NCI-H2029 (cell line): ENCODE measurements at regions not wholly inside any gene's neighbourhood (a gene's known extent, or its start where the extent isn't known, plus 50 kb on each side); places are given as distances from the start of the nearest gene placed in this dataset.

Experiments used
- DNase-seq: peaks from one replicate; lab custom pipeline; 2025; lab: John Stamatoyannopoulos, UW

DNA sequence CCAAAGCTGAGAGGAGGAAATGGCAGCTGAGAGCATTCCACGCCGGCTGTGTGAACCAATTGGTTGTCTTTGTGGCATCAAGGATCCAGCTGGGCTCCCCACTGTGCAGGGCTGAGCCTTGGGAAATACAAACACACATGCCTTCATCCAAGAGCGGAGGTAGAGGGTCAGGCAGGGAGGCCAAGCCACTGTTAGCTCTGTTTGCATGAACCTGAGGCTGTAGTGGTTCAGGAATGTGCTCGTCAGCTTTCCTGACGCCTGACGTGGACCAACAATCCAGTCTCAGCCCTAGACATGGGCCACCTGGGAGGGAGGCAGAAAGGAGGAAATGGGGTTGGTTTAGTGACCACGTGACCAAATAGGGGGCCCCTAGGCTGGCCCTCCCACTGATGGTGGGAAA, 276.9 kb downstream of the TLE3 start:
- DNase-seq: no peak

DNA sequence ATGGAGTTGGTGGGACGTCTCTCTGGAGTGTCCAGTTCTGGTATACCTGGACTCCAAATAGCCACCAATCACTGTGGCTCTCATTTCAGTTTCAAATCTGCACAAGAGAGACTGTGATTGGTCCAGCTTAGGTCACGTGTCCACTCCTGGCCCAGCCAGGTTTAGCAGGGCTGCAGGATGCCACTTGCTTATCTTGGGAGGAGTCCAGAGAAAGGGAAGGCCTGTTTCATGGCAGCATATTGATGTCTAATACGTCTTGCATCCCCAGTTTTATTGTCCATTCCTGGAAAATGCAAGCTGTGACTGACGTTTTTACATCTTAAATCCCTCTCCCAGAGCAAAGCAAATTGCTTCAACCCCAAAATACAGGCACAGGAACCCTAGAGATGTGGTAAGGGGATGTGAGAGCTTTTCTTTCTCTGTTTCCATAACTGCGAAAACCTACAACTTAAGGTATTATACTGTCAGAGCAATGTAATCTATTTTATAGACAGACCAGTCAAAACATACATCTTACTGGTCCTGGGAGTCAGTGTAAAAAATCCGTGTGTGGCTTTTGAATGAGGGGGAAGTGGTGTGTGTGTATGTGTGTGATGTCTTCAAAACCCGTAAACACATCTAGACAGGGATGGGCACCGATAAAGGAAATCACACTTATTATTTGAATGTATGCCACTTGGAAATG, 274.4 kb downstream of the TLE3 start:
- no peak for DNase-seq

DNA sequence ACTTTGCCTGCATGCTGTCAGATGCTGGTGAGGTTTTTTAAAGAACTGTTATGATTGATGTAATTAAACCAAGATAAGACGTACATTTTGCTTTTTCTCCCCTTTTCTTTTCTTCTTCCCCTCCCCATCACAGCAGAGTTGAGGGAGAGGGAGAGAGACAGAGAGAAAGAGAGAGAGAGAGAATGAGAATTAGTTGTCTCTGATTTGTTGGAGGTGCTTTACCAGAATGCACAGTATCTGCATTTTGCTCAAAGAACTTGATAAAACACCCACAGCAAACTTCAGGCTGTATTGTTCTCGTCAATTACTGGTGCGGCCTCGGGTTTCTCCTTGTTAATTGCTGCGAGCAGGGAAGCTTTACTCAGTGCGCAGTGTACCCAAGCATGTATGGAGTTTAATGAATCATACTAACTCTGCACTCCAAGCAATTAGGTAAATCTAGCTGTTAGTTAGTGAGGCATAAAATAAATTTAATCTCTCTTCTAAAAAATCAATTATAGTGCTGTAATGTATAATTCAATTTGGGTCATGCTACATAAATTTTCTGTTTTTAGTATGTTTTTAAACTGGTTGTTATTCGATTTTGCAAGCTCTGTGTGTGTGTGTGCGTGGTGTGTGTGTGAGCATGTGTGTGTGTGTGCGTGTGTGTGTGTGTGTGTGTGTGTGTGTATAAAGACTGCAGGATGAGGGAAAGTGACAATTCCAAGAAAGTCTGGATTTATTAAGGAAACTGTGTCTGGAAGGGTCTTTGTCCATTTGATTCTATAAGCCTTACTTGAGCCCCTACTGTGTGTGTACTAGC, 273.4 kb downstream of the TLE3 start:
- DNase-seq: no peak

DNA sequence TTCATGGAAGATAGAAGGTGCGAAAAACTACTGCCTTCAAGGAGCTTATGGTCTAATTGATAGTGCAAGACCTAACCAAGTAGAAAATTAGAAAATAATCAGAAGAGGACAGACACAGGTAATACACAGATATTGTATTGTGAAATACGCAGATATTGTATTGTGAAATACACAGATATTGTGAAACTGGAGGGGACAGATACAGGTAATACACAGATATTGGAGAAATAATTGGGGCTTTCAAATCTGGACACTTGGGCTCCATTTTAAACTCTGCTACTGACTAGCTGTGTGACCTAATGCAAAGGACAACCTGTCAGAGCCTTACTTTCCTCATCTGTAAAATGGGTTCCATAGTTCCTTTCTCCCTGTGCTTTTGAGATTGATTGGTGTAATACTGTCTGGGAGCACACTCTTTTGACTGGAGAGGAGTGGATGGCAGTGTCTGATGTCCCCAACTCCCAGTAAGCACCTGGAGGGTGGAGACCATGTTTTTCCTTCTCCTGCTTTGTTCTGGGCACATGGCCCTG, 272.8 kb downstream of the TLE3 start:
- DNase-seq: no peak

DNA sequence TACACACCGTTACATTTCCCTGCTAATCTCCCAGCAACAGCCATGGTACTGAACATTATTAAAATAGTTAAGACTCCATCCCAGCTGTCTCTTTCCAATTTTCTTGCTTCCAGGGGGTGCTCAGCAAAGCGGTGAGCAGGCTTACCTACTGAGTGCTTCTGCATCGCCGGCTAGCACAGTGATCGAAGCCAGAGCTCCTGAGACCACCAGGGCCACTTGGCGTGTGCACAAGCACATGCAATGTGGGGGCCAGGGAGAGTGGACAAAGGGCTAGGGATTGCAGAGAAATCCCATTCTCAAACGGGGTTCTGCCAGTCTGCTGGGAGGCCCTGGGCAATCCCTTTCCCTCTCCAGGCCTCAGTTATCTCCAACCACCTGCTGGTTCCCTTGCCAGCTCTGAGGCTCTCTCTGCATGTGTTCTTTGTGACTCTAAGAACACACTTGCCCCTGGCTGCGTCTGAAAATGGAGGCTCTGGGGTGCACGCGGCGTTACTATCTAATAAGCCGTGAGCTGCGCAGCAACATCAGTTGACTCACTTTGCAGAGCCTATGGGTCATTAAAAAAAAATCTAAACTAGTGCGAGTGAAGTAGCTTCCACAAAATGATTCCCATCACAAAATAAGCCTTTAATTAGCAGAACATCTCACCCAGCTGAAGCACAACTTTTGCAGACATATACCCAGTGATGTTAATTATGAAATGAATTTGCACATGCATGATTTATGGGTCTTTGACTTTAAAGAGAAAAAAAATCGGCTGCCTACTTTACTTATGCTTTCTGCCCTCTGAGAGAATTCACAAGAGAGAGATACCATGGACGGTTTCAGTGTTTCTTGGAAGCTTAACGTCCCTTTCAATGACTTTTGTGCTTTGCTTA, 271.5 kb downstream of the TLE3 start:
- no peak for DNase-seq

DNA sequence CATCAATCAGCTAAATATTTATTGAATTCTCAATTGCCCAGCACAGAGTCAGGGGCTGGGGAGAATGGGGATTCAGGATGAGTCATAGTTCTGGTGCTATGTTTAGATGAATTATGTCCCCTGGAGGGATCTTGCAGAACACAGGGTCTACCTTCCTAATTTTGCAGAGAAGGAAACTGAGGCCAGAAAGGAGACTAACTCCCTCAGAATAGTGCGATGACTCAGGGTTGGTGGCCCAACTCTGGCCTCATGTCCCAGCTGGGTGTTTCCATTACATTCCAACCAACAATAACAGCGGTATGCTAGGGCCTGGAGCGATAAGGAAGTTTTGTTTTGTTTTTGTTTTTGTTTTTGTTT, 270.9 kb downstream of the TLE3 start:
- no peak for DNase-seq

DNA sequence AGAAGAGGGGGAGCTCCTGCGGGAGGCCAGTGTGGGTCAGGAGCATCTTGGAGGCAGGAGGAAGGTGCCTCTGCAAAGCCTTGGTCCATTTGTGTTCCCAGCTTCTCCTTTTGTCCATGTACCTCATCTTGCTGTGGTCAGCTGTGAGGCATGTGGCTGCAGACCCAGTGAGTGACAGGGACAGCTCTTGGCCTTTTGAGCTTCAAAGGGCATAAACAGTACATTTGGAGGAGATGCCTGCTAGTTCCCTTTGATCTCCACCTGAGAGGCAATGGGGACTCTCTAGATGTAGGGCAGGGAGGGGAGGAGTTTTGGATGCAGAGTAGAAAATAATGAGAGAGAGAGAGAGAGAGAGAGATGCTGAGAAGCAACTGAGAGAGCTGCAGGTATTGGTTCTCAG, 270.0 kb downstream of the TLE3 start:
- DNase-seq: no peak

DNA sequence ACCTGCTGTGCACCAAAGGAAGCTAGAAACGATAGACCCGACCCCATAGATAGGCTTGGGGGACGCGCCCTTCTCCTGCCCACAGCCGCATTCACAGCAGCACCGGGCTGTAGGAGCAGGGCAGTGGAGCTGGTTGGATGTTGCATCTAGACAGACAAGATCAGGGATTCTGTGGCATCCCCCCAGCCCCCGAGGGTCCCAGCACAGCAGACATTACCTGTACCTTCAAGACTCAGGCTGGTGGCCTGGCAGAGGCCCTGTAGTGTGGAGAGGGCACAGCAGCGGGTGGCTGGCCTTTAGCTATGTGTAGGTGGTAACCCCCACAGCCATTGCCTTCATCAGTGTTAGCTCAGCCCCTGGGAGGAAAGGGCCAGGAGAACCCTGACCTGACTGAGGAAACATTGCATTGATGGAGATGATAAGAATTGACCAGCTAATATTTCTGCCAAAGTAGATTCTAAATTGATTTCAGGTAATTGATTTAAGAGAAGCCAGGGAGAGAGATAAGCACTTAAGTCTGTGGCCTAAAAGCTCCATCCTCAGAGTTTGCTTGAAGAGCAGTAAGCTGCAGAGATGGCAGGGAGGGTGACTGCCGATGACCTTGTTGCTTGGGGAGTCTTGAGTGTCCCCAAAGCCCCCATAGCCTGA, 269.4 kb downstream of the TLE3 start:
- DNase-seq: no peak

DNA sequence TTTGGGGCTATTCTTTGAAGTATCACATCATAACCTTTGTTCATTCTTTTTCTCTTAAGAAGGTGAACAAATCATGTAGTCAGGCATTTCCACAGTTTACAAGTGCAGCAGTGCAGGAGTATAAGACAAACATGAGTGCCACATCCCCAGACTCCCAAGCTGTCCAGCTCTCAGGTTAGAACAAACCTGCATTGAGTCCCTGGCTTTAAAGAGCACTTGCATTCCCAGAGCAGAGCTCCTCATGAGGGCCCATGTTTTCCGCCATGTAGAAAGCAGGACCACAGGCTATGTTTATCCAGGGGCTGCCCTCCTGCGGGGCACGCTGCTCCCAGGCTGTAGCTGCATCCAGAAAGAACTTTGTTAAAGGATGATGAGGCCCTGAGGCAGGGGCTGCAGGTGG, 267.7 kb downstream of the TLE3 start:
- DNase-seq: no peak

DNA sequence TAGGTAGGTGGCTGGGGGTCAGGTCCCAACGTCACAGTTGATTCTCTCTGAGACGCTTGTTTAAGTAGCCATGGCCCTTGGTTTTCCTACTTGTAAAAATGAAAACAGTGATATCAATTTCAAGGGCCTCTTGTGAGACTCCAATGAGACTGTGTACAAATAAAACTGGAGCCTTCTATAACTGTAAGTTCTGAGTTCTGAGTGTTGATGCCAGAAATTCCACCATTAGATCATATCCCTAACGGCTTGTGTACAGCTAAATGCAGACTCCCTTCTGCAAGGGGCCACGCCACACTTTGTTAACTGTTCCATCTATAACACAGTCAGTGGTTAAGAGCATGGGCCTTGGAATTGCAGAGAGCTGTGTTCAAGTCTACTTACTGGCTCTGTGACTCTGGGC, 267.3 kb downstream of the TLE3 start:
- DNase-seq: no peak

DNA sequence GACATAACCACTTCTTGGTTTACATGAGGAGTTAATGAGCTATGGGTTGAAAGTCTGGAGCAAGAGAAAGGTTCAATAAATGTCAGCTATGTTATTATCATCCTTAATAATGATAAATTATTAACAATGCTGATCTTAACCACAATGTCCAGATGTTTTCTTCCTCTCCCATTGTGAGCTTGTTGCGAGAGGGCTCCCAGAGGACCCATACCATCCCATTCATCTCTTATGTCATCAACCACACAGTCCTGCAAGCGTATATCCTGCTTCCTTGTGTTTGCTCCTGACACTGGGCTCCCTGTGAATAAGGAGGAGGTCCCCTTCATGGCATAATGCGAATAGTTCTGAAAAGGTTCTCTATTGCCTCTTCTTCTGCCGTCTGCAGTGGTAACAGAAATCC, 266.8 kb downstream of the TLE3 start:
- DNase-seq: no peak

DNA sequence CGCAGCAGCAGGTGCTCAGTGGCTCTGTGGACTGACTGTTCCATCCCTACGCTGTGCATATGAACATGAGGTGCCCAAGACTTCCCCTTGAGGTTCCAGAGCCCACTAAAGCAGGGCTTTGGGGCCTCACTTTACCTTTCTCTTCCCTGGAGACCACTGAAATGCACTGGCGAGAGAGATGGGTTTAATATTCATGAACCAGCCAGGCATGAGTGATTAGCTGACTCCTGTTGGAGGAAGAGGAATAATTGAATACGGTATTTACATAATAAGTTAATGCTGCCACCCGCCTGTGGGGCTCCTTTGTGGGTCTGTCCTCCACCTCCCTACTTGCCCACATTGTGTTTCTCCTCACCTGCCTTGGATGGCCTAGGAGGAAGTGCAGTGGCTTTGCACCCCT, 263.4 kb downstream of the TLE3 start:
- DNase-seq: no peak

DNA sequence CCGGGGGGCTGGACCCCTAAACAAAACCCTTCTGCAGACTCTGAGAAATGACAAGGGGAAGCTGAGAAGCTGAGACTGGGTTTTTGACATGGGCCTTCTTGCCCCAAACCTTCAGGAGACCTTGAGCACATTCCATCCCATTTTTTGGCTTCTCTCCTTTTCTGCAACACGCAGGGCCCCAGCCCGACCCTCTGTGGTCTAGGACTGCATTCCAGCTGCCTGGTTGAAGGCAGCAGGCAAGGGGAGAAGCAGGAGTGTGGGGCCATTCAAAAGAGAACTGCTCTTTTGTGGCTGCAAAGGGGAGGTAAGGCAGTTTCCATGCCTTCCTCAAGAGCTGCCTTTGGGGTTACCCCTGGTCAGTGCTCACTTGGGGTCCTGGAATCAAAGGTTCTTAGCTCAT, 263.0 kb downstream of the TLE3 start:
- no peak for DNase-seq

DNA sequence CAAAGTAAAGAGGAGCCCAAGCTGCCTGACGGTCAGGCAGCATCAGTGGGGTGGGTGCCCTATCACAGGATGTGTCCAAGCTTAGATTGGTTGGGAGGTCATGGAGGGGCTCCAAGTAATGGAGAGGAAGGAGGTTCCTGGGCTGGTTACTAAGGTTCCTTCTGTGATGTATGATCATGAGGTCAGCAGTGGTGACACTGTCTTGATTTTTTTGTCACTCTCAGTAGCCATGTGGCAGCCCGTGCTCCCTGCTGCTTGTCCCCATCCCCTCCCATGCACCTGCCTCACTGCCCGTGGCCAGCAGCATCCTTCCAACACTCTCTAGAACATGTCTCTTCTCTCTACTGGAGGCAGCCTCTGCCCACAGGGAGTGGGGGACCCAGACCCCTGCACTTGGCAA, 261.7 kb downstream of the TLE3 start:
- DNase-seq: no peak

DNA sequence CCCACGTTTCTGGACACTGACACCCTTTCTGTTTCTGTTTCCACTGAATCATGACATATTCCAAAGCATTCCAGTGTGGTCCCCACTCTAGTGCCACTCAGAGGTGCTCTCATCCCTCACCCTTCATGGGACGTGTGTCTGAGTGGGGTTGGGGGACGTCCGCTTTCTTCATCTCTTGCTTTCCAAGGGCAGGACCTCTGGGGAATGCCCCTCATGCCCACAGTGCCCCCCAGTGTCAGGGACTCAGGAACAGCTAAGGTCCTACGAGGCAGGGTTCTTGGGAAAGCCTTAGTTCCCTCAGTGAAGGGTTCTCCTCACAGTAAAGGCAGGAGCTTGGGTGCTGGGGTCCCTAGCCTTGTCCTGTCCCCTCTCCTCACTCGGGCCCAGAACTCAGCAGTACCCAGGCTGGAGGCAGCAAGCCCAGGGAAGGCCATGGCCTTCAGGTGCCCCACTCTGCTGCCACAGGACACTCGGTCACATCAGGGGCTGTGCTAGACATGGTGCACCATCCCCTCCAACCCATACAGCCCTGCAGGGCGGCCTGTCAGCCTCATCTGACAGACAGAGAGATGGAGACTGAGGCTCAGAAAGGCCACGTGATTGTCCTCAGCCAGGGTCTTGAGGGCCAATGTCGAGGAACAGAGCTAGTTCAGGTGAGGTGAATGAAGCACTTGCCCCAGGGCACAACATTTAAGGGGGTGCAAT, 261.0 kb downstream of the TLE3 start:
- DNase-seq: no peak

DNA sequence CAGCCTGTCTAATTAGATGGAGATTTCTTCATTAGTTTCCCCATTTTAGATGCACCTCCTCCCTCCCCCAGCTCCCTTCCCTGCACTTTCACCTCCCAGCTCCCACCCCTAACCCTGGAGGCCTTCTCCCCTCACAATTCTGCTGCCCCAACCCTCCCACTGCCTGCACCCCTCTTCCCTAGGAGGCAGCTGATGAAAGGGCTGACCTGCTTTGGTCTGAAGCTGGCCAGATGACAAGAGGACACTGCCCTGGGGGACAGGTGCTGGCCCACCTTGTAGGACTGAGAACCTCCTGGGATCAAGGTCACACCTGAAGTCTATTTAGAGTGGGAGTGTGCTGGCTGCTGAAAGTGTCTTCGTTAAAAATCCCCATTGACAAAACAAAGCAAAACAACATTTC, 259.4 kb downstream of the TLE3 start:
- no peak for DNase-seq

DNA sequence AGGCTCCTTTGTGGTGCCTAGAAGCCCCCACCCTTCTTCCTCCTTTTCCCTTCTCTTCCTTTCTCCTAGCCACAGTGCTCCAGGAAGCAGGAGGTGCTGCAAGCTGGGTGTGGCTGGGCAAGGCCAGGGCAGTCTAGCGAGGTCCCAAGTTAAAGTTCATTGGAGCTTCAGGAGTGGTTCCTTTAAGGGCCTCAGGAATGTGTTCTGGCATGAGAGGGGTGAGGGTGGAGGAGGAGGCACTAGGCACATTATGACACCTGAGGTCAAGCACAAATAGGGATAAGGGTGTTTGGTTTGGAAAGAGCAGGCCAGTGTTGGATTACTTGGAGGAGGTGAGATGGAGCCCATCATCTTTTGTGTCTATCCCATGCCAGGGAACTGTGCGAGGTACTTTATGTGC, 258.7 kb downstream of the TLE3 start:
- DNase-seq: no peak

DNA sequence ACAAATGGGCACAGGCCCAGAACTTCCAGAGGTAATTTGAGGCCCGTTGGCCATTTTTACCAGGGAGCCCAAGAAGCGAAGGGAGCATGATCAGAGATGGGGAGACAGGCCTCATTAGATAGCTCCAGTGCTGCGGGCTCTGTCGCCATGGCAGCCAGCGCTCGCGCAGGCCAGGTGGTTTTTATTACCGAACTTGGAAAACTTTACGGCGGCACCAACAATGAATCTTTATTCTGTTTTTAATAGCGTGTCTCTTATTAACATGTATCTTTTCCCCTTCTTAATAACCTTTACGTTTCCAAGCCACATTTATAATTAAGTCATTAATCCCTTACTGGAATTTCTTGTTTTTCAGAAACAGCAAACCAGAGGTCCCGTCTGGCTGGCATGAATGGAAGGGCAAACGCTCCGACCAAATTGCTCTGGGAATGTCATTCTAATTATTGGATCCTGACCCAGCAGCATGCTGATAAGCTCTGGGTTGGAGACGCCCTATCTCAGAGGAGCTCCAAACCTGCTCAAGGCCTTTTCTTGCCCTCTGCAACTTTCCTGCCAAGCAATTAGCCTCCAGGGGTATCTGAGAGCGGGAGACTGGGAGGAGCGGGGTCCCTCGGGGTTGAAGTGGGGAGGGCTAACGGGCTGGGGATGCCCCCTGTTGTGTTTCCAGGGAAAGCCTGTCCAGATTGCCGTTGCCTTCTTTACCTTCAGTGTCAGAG, 256.4 kb downstream of the TLE3 start:
- no peak for DNase-seq

DNA sequence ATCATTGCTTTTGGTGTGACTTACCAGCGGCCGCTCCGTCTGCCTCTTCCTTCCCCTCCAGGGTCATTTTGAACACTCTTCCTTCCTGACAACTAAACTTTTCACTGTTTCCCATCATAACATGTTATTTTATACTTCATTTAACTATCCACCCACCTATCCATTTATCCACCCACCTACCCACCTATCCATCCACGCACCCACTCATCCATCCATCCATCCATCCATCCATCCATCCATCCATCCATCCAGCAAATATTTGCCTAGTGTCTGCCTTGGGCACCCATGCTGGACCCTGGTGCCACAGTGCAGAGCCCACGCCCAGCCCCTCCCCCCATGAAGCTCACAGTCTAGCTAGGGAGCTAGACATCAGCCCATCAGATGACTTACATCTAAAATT, 254.9 kb downstream of the TLE3 start:
- DNase-seq: no peak

DNA sequence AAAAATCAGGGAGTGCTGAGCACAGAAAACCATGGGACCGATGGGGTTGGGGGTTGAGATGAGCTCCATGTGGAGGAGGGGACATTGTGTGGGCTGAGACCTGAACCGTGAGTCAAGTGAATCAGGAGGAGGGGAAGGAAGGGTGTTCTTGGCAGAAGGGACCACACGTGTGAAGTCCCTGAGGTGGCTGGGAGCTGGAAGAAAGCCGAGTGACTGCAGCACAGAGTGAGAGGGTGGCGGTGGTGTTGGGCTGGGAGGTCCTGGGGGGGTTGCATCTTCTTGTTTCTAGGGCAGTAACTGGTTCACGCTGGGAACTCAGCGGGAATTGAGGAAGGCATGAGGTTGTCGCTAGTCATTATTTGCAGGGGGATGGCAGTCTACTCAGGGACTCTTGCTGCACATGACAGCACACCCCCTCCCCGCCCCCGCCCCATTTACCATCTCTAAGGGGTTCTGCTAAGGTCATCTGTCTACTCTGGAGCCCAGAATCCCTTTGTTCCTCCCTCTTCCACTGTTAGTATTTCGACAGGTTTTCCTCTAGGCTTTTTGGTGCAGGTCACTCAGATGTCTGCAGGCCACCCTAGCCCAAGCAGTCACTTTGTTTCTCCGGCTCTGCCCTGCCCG, 254.3 kb downstream of the TLE3 start:
- DNase-seq: no peak
